H1 (cell line): ENCODE measurements at regions not wholly inside any gene's neighbourhood (a gene's known extent, or its start where the extent isn't known, plus 50 kb on each side); places are given as distances from the start of the nearest gene placed in this dataset.

Experiments used
- CTCF ChIA-PET: fragments of 300-600 bp; sonication (Branson Sonifier 250); formaldehyde crosslinking; loops from one replicate; lab custom pipeline; 2021; ENCODE audit not compliant: partially characterized antibody; lab: Charles Lee
- POLR2A ChIA-PET: fragments of 300-600 bp; sonication (Branson Sonifier 250); formaldehyde crosslinking; loops from one replicate; lab custom pipeline; 2021; ENCODE audit warnings: inconsistent platforms; ENCODE audit not compliant: partially characterized antibody; lab: Charles Lee
- DNase-seq, 2 experiments: peaks; one replicate each; pipeline versions ENCODE4 v3.0.0 to v3.0.0-alpha.2; 2010 to 2022; ENCODE audit warnings: low spot score in 2 of 2, low read depth in 1 of 2, mixed read lengths in 1 of 2
- FAIRE-seq: peaks from 2 replicates; lab custom pipeline; 2011; peaks lifted over from hg19 to GRCh38; lab: Jason Lieb, UNC
- H2AFZ ChIP-seq: 2 replicates; pipeline ENCODE4 v1.8.1; 2012; ENCODE audit warnings: low read length, inconsistent platforms
- H2AK5ac ChIP-seq: 2 replicates; pipeline ENCODE4 v1.6.1; 2013; ENCODE audit warnings: low read depth, low read length
- H2BK120ac ChIP-seq: replicated peaks from 2 replicates; pipeline ENCODE3; 2013; ENCODE audit warnings: low read depth, low read length, inconsistent platforms
- H2BK12ac ChIP-seq: 2 replicates; pipeline ENCODE4 v1.6.1; 2013; ENCODE audit warnings: low read depth, low read length
- H2BK15ac ChIP-seq: 2 replicates; pipeline ENCODE4 v1.6.1; 2013; ENCODE audit warnings: low read length
- H2BK20ac ChIP-seq: 2 replicates; pipeline ENCODE4 v1.6.1; 2013; ENCODE audit warnings: low read length
- H2BK5ac ChIP-seq: 2 replicates; pipeline ENCODE4 v1.6.1; 2013; ENCODE audit warnings: low read depth, low read length
- H3K14ac ChIP-seq: 2 replicates; pipeline ENCODE4 v1.6.1; 2013; ENCODE audit warnings: inconsistent platforms; ENCODE audit not compliant: insufficient read length
- H3K18ac ChIP-seq: 2 replicates; pipeline ENCODE4 v1.6.1; 2013; ENCODE audit warnings: low read length; ENCODE audit errors: extremely low read depth
- H3K23ac ChIP-seq: 2 replicates; pipeline ENCODE4 v1.6.1; 2013; ENCODE audit warnings: inconsistent platforms; ENCODE audit not compliant: insufficient read length
- H3K23me2 ChIP-seq: 2 replicates; pipeline ENCODE4 v1.6.1; 2013; ENCODE audit warnings: low read depth, low read length
- H3K27ac ChIP-seq: 2 replicates; pipeline ENCODE4 v1.6.1; 2011; ENCODE audit warnings: low read depth, low read length, inconsistent platforms
- H3K27me3 ChIP-seq, 4 experiments: replicated peaks in 1 of 4; 1 replicate in 1 of 4; 2 replicates in 3 of 4; pipeline versions ENCODE4 v1.6.1 to v1.8.1; 2011 to 2013; ENCODE audit warnings: low read length in 3 of 4, mild to moderate bottlenecking in 3 of 4, inconsistent platforms in 2 of 4, mixed read lengths in 2 of 4, moderate library complexity in 1 of 4; ENCODE audit not compliant: control insufficient read depth in 3 of 4, insufficient read depth in 3 of 4; ENCODE audit errors: extremely low read depth in 1 of 4
- H3K36me3 ChIP-seq, 4 experiments: 2 replicates each; pipeline versions ENCODE4 v1.6.1 to v1.8.1; 2011 to 2013; ENCODE audit warnings: mild to moderate bottlenecking in 4 of 4, low read length in 3 of 4, moderate library complexity in 2 of 4, control low read depth in 1 of 4, inconsistent platforms in 1 of 4; ENCODE audit not compliant: insufficient read depth in 4 of 4, control insufficient read depth in 2 of 4
- H3K4ac ChIP-seq: replicated peaks from 2 replicates; pipeline ENCODE3; 2013; ENCODE audit warnings: low read length, low read depth, mixed read lengths, inconsistent platforms; ENCODE audit not compliant: insufficient read length
- H3K4me1 ChIP-seq, 4 experiments: replicated peaks in 1 of 4; 1 replicate in 1 of 4; 2 replicates in 3 of 4; pipeline versions ENCODE4 v1.6.1 to v1.8.1; 2011 to 2013; ENCODE audit warnings: low read length in 3 of 4, inconsistent platforms in 2 of 4, mixed read lengths in 1 of 4; ENCODE audit not compliant: insufficient read depth in 4 of 4, control insufficient read depth in 3 of 4
- H3K4me2 ChIP-seq, 2 experiments: 2 replicates each; pipeline versions ENCODE4 v1.6.1 to v1.8.1; 2011 to 2013; ENCODE audit warnings: low read depth in 2 of 2, low read length in 2 of 2, control low read depth in 1 of 2, inconsistent platforms in 1 of 2, mild to moderate bottlenecking in 1 of 2; ENCODE audit not compliant: insufficient read depth in 1 of 2
- H3K4me3 ChIP-seq, 4 experiments: fragments of 200-600, 300-600 bp in 1 of 4; sonication (generic), shearing (Covaris generic), sonication (Bioruptor Twin) in 1 of 4; 2 replicates each; pipeline versions ENCODE4 v1.5.1 to v1.8.1; 2011 to 2016; ENCODE audit warnings: low read length in 4 of 4, low read depth in 3 of 4, control low read depth in 2 of 4, inconsistent platforms in 2 of 4, mild to moderate bottlenecking in 2 of 4, mixed read lengths in 1 of 4, moderate library complexity in 1 of 4; ENCODE audit not compliant: insufficient read depth in 2 of 4; ENCODE audit errors: extremely low read depth in 1 of 4
- H3K56ac ChIP-seq: replicated peaks from 2 replicates; pipeline ENCODE3; 2013; ENCODE audit warnings: low read depth, mild to moderate bottlenecking, mixed read lengths, low read length, inconsistent platforms; ENCODE audit not compliant: insufficient read length
- H3K79me1 ChIP-seq: 2 replicates; pipeline ENCODE4 v1.6.1; 2013; ENCODE audit warnings: low read depth, low read length, control low read depth
- H3K79me2 ChIP-seq, 2 experiments: 2 replicates each; pipeline versions ENCODE4 v1.6.1 to v1.8.1; 2012 to 2013; ENCODE audit warnings: low read length in 2 of 2, mild to moderate bottlenecking in 2 of 2, inconsistent platforms in 1 of 2; ENCODE audit not compliant: insufficient read depth in 2 of 2, control insufficient read depth in 1 of 2
- H3K9ac ChIP-seq, 4 experiments: replicated peaks in 1 of 4; 1 replicate in 1 of 4; 2 replicates in 3 of 4; pipeline versions ENCODE4 v1.6.1 to v1.8.1; 2011 to 2013; ENCODE audit warnings: low read depth in 3 of 4, low read length in 3 of 4, control low read depth in 2 of 4, mild to moderate bottlenecking in 2 of 4, moderate library complexity in 2 of 4, inconsistent platforms in 1 of 4; ENCODE audit errors: extremely low read depth in 1 of 4
- H3K9me3 ChIP-seq, 2 experiments: 2 replicates each; pipeline versions ENCODE4 v1.6.1 to v1.8.1; 2012 to 2013; ENCODE audit warnings: mild to moderate bottlenecking in 2 of 2, moderate library complexity in 2 of 2, control low read depth in 1 of 2, inconsistent platforms in 1 of 2, low read depth in 1 of 2, low read length in 1 of 2, mixed read lengths in 1 of 2; ENCODE audit not compliant: insufficient read depth in 2 of 2
- H4K20me1 ChIP-seq, 2 experiments: replicated peaks in 1 of 2; 2 replicates each; pipeline versions ENCODE3 to v1.8.1; 2011 to 2013; ENCODE audit warnings: inconsistent platforms in 2 of 2, low read length in 2 of 2, mild to moderate bottlenecking in 1 of 2; ENCODE audit not compliant: insufficient read depth in 2 of 2, control insufficient read depth in 1 of 2
- H4K5ac ChIP-seq: 2 replicates; pipeline ENCODE4 v1.6.1; 2013; ENCODE audit warnings: low read length, low read depth, mixed read lengths, inconsistent platforms; ENCODE audit not compliant: insufficient read length
- H4K8ac ChIP-seq: 2 replicates; pipeline ENCODE4 v1.8.0; 2013; ENCODE audit warnings: mild to moderate bottlenecking, moderate library complexity, low read length, inconsistent platforms; ENCODE audit not compliant: insufficient read depth; ENCODE audit errors: extremely low read depth
- H4K91ac ChIP-seq: replicated peaks from 2 replicates; pipeline ENCODE3; 2013; ENCODE audit warnings: low read length, mixed read lengths, inconsistent platforms; ENCODE audit not compliant: insufficient read length
- EGR1 ChIP-seq: IDR thresholded peaks from 2 replicates; pipeline ENCODE4 v1.6.1; 2011; ENCODE audit warnings: low read depth, low read length, borderline replicate concordance
- EP300 ChIP-seq, 2 experiments: IDR thresholded peaks; 1 replicate in 1 of 2; 2 replicates in 1 of 2; pipeline ENCODE4 v1.6.1; 2011 to 2012; ENCODE audit warnings: low read depth in 2 of 2, low read length in 2 of 2, mild to moderate bottlenecking in 2 of 2, borderline replicate concordance in 1 of 2, inconsistent platforms in 1 of 2, moderate library complexity in 1 of 2
- GABPA ChIP-seq: IDR thresholded peaks from 2 replicates; pipeline ENCODE4 v1.6.1; 2011; ENCODE audit warnings: mild to moderate bottlenecking, low read length, moderate library complexity, borderline replicate concordance; ENCODE audit not compliant: insufficient read depth
- HDAC2 ChIP-seq, 2 experiments: fragments of 300-600 bp in 1 of 2; sonication (generic) in 1 of 2; IDR thresholded peaks; 2 replicates each; pipeline ENCODE4 v1.6.1; 2011 to 2012; ENCODE audit warnings: low read depth in 2 of 2, low read length in 2 of 2, mild to moderate bottlenecking in 2 of 2, moderate library complexity in 2 of 2, borderline replicate concordance in 1 of 2, inconsistent platforms in 1 of 2
- JUN ChIP-seq: IDR thresholded peaks from 2 replicates; pipeline ENCODE4 v1.6.1; 2011; ENCODE audit warnings: low read depth, mild to moderate bottlenecking, improper control_type of control experiment, low read length
- JUND ChIP-seq: IDR thresholded peaks from 2 replicates; pipeline ENCODE4 v1.6.1; 2011; ENCODE audit warnings: mild to moderate bottlenecking, improper control_type of control experiment, low read length
- POLR2A ChIP-seq, 2 experiments: IDR thresholded peaks; 1 replicate in 1 of 2; 2 replicates in 1 of 2; pipeline ENCODE4 v1.6.1; 2011; ENCODE audit warnings: low read depth in 2 of 2, low read length in 2 of 2, mild to moderate bottlenecking in 2 of 2; ENCODE audit errors: control extremely low read depth in 1 of 2
- SP1 ChIP-seq: IDR thresholded peaks from 2 replicates; pipeline ENCODE4 v1.6.1; 2011; ENCODE audit warnings: low read depth, low read length
- SP4 ChIP-seq: IDR thresholded peaks from 2 replicates; pipeline ENCODE4 v1.6.1; 2012; ENCODE audit warnings: low read length, inconsistent platforms
- WGBS, 2 experiments: shearing (Covaris generic) in 1 of 2; methylation state at CpG; one replicate each; pipeline versions ENCODE4 v1.1.6 to v1.1.7; 2013 to 2015; ENCODE audit warnings: low lambda C conversion rate in 2 of 2, mixed read lengths in 2 of 2, inconsistent platforms in 1 of 2, low coverage in 1 of 2, missing lambda C conversion rate in 1 of 2; ENCODE audit not compliant: insufficient replicate concordance in 2 of 2, insufficient coverage in 1 of 2, insufficient read length in 1 of 2; ENCODE audit errors: extremely low coverage in 1 of 2, missing lambda C conversion rate in 1 of 2; 5-methylcytosine and 5-hydroxymethylcytosine counted together
- TF ChIP-seq, protein P1 (sequence below), 3 experiments: IDR thresholded peaks; 1 replicate in 2 of 3; 2 replicates in 1 of 3; pipeline versions ENCODE4 v1.5.1 to v1.6.1; 2011; ENCODE audit warnings: low read length in 3 of 3, mild to moderate bottlenecking in 3 of 3, inconsistent platforms in 2 of 3, low read depth in 1 of 3, moderate library complexity in 1 of 3; ENCODE audit not compliant: insufficient read depth in 1 of 3; ENCODE audit errors: control extremely low read depth in 1 of 3

DNA sequence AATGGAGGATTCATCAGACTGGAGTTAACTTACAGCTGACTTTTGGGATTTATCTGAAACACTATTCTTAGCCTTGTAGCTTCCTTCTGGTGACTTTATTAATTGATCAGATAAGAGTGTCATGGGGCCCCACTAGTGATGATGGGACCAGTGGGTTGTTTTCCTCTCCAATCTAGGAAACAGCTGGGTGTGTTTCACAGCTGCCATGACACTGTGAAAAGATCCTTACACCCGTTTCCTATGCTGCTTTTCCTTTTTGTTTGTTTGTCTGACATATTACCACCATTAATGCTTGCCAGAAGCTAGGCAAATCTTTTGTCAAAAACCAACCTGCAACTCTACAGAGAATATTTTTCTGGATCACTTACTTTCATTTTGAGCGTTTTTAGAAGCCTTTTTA is 86.2 kb downstream of the ZBTB18 start:
- H3K4me1 ChIP-seq: no peaks in the 10 kb centered on the region
- H2BK15ac ChIP-seq: no peak overlapping the region
- no peaks in the 10 kb centered on the region for H3K36me3 ChIP-seq
- no peak overlapping the region for H2AK5ac ChIP-seq
- no peak overlapping the region for H3K4me3 ChIP-seq
- no peaks in the 10 kb centered on the region for H3K9me3 ChIP-seq
- no peak overlapping the region for H3K56ac ChIP-seq
- H3K27ac ChIP-seq: no peak overlapping the region
- TF ChIP-seq JUN: no peak
- no peak for TF ChIP-seq EGR1
- no peak for TF ChIP-seq SP1
- TF ChIP-seq, protein P1, sequence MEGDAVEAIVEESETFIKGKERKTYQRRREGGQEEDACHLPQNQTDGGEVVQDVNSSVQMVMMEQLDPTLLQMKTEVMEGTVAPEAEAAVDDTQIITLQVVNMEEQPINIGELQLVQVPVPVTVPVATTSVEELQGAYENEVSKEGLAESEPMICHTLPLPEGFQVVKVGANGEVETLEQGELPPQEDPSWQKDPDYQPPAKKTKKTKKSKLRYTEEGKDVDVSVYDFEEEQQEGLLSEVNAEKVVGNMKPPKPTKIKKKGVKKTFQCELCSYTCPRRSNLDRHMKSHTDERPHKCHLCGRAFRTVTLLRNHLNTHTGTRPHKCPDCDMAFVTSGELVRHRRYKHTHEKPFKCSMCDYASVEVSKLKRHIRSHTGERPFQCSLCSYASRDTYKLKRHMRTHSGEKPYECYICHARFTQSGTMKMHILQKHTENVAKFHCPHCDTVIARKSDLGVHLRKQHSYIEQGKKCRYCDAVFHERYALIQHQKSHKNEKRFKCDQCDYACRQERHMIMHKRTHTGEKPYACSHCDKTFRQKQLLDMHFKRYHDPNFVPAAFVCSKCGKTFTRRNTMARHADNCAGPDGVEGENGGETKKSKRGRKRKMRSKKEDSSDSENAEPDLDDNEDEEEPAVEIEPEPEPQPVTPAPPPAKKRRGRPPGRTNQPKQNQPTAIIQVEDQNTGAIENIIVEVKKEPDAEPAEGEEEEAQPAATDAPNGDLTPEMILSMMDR (IDR thresholded peaks at IDR 0.05; ENCODE audit: control extremely low read depth in 1 of 3, insufficient read depth in 1 of 3, low read depth in 1 of 3, low read length in 3 of 3): no peak
- no peak for TF ChIP-seq SP4
- TF ChIP-seq HDAC2 (IDR thresholded peaks at IDR 0.05; ENCODE audit: borderline replicate concordance in 1 of 2, low read depth in 2 of 2, low read length in 2 of 2): no peak
- TF ChIP-seq EP300 (IDR thresholded peaks at IDR 0.05; ENCODE audit: borderline replicate concordance in 1 of 2, low read depth in 2 of 2, low read length in 2 of 2): no peak
- no peak for TF ChIP-seq GABPA
- TF ChIP-seq JUND: no peak
- TF ChIP-seq POLR2A (IDR thresholded peaks at IDR 0.05; ENCODE audit: control extremely low read depth in 1 of 2, low read depth in 2 of 2, low read length in 2 of 2): no peak
- TF ChIP-seq, all 59 proteins: peak for 0
- H3K4ac ChIP-seq: no peak overlapping the region
- no peak overlapping the region for H3K18ac ChIP-seq
- H2AFZ ChIP-seq: no peak overlapping the region
- H3K79me1 ChIP-seq: no peaks in the 10 kb centered on the region
- H2BK5ac ChIP-seq: no peak overlapping the region
- FAIRE-seq (no peak), DNase-seq (no peak)
- H3K79me2 ChIP-seq: no peaks in the 10 kb centered on the region
- H4K20me1 ChIP-seq: no peaks in the 10 kb centered on the region
- no peak overlapping the region for H3K23ac ChIP-seq
- H3K4me2 ChIP-seq: no peak overlapping the region
- H2BK20ac ChIP-seq: no peak overlapping the region
- ChIA-PET POLR2A (interaction anchor here (0.7 kb wide), 1 partner anchor 281 kb away, joined by 3 read pairs; no protein-coding TSS in a partner anchor), CTCF (interaction anchor here (1.5 kb wide), 1 partner anchor 13 kb away, joined by 3 read pairs; no protein-coding TSS in a partner anchor)
- H4K8ac ChIP-seq: no peak overlapping the region
- peaks cover 4% of the 10 kb centered on the region; the same call in 1 of the 2 replicates for H3K23me2 ChIP-seq
- WGBS, 2 experiments: 69% methylated on average over 2 of the region's 2 CpGs; no CpG with 5 or more reads in 1 of the 2 experiments
- no peak overlapping the region for H3K14ac ChIP-seq
- no peak overlapping the region for H2BK120ac ChIP-seq
- no peak overlapping the region for H4K5ac ChIP-seq
- H3K27me3 ChIP-seq: no peaks in the 10 kb centered on the region
- H4K91ac ChIP-seq: no peak overlapping the region
- H3K9ac ChIP-seq: no peak overlapping the region
- H2BK12ac ChIP-seq: no peak overlapping the region
